HG03039 (cell line): ENCODE measurements at regions not wholly inside any gene's neighbourhood (a gene's known extent, or its start where the extent isn't known, plus 50 kb on each side); places are given as distances from the start of the nearest gene placed in this dataset.
"Not testable (repeated sequence)": the region's sequence is repeated elsewhere in the genome, so short reads cannot be mapped to it uniquely, and the experiment has no call there.

Source experiments
- ATAC-seq: cut with Tn5 transposase; IDR thresholded peaks from one replicate; pipeline ENCODE4 v1.9.1; 2021; ENCODE audit warnings: mild to moderate bottlenecking, moderate library complexity; ENCODE audit not compliant: unreplicated experiment

GRCh38 chr4:186954956-186955355, 231.3 kb upstream of the FAT1 start:
- no peak for ATAC-seq

DNA sequence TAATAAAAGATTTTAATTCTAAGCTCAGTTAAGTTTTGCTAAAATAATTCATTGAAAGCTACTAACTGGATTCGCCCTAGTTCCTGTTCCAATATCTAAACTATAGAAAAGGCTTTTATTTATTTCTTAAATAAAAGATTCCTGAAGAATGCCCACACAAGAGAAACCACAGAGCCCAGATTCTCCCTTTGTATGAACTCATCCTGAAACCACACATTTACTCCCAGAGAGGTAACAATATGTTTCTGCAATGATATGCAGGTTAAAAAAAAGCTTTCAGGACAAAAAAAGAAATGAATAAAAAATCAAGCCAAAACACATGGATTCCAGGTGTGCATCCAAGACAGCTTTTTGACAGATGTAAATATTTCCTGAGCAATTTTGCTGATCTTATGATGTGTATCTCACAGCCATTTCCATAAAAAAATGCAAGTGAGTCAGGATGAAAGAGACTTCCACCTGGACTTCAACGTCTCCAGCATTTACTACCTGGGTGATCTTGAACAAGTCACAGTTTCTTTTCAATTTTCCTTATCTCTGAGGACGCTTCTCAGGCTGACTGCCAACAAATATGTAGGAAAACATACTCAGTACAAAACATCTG, 234.4 kb upstream of the FAT1 start:
- no peak for ATAC-seq

DNA sequence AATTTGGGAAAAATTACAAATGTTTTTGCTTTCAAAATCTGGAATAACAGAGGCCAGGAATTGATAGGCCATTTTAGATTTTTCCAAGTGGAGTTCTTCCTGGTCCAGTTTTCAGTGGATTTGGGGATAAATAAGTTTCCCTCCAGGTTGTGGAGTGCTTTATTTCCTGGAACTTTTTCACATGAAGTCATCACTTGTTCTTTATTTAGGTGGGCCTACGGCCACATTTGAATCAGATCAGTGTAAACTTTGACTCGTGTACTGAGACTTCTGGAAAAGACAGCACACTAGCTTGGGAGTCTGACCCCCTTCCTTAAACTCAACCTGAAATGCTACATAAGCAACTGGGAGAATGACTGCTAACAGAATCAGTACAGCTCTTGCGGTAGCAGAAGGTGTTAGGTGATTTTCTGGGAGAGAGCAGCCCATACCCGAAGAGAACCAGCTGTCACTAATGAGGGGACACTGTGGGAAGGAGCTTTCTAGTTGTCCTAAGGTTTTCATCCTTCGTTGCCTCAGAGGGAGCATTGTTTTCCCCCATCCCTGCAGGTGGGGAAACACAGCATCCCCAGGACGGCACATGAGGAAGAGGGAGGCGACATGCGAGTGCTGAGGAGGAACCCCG, 235.2 kb upstream of the FAT1 start:
- no peak for ATAC-seq

DNA sequence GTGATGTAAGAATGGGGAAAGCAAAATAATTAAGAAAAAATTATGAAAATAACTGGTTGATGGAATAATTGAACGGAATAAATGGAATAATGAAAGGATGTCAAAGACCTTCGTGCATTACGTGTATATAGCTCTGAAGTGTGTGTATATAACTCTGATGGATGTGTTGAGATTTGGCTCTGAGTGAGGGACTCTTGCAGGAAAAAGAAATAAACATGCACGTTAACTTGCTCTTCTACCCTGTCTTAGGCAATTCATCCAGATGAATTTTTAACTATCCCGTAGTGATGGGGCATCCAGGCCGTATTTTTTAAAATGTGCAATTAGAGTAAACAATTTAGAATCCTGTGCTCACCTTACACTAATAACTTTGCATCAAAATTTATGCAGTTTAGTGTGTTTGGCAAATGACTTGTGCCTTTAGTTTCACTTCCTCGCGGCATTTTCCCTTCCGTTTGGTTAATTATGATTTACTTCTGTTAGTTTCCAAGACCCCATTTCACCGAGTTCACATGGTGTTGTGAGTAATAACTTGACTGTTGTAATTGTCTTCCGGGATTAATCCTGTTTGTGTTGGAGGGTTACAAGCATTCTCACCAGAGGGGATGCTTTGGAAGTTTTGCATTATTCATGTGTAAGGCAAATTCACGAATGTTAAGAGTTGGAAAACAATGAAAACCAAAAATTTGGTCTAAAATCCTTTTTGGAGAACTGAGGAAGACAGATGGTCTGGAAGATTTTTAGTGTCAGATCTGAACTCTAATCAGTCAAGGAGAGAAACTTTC, 256.5 kb upstream of the FAT1 start:
- ATAC-seq = no peak

- ATAC-seq = no peak
Measured at GRCh38 chr4:186981161-186981560, 257.5 kb upstream of the FAT1 start.

GRCh38 chr4:186982160-186982559, 258.5 kb upstream of the FAT1 start:
- ATAC-seq = no peak

- no peak for ATAC-seq
Measured at GRCh38 chr4:186984105-186984644, 260.5 kb upstream of the FAT1 start.

GRCh38 chr4:186999686-187000085, 276.0 kb upstream of the FAT1 start:
- no peak for ATAC-seq

- ATAC-seq = no peak
Measured at GRCh38 chr4:187000281-187000680, 276.6 kb upstream of the FAT1 start.

GRCh38 chr4:187002133-187002532, 278.5 kb upstream of the FAT1 start:
- ATAC-seq = not testable (repeated sequence)

DNA sequence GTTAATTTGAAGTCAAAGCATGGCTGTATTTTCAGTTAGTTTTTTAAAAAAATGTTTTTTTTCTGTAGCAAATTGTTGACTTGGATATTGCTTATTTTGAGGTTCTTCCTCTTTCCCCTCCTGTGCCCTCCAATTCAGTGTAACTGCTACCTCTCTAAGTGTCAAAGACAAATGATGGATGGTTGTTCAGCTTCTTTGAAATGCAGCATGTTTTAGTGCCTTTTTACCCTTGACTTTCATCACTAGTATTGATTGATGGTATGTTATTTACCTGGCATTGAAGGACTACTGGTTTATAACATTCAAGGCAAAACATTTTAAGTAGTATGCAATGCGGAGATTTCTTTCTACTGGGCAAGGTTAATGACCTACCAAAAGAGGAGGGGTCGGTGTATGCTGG, 281.0 kb upstream of the FAT1 start:
- ATAC-seq = no peak

GRCh38 chr4:187006189-187006618, 282.5 kb upstream of the FAT1 start:
- ATAC-seq = no peak

- ATAC-seq = no peak
Measured at GRCh38 chr4:187010052-187010451, 286.4 kb upstream of the FAT1 start.

- no peak for ATAC-seq
Measured at GRCh38 chr4:187016101-187016500, 292.4 kb upstream of the FAT1 start.

DNA sequence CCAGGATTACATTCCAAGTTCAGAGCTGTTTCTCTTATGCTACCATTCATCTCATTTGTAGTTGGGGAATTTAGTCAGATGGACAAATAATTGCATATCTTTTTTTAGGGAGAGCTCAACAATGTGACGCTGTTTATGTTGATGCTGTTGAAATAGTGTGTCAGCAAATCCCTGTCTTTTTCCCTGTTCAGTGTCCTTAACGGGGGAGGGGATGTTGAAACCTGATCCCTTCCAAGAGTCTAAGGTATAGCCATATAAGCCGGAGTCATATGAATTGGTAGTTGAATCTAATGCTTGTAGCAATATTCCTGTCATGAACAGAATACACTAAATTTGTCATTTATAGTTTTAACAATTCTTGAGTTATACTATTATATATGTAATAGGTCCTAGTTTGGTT, 293.5 kb upstream of the FAT1 start:
- no peak for ATAC-seq

DNA sequence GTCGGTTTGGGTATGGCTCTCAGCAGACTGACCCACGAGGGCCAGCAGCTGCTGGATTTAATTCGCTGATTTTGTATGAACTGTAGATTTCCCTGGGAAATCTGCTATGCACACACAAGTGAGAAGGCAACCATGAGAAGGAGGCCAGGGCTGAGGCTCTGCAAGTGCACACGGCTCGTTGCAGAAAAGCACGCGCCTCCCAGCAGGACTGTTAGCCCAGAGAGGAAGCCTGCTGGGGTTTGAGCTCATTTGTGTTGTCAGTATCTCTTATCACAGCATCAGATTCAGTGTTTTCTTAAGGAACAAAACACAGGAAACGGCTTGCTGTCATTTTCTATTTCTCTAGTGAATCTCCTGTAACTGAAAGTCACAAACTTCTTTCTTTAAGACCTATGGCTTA, 296.2 kb upstream of the FAT1 start:
- no peak for ATAC-seq

- ATAC-seq = no peak
Measured at GRCh38 chr4:187020676-187021075, 297.0 kb upstream of the FAT1 start.

GRCh38 chr4:187021436-187022205, 298.0 kb upstream of the FAT1 start:
- no peak for ATAC-seq

GRCh38 chr4:187027272-187027671, 303.6 kb upstream of the FAT1 start:
- no peak for ATAC-seq

- no peak for ATAC-seq
Measured at GRCh38 chr4:187042251-187042650, 318.6 kb upstream of the FAT1 start.

- ATAC-seq = no peak
Measured at GRCh38 chr4:187046471-187046870, 322.8 kb upstream of the FAT1 start.
